Smooth muscle cell (in vitro differentiated cells): ENCODE measurements at regions not wholly inside any gene's neighbourhood (a gene's known extent, or its start where the extent isn't known, plus 50 kb on each side); places are given as distances from the start of the nearest gene placed in this dataset.

ENCODE experiments used
- DNase-seq: peaks from one replicate; lab custom pipeline; 2025; ENCODE audit not compliant: unreplicated experiment; lab: John Stamatoyannopoulos, UW
- H2AFZ ChIP-seq: fragments of 200-600 bp; sonication (generic); 2 replicates; pipeline ENCODE4 v1.6.0; 2016; ENCODE audit warnings: antibody characterized with exemption, low read depth, mild to moderate bottlenecking
- H3F3A ChIP-seq: fragments of 200-600 bp; sonication (generic); 2 replicates; pipeline ENCODE4 v1.6.0; 2017; ENCODE audit warnings: antibody characterized with exemption, low read depth
- H3K27ac ChIP-seq: fragments of 200-600 bp; sonication (generic); 2 replicates; pipeline ENCODE4 v1.5.1; 2016; ENCODE audit warnings: low read depth, mild to moderate bottlenecking
- H3K27me3 ChIP-seq: fragments of 200-600 bp; sonication (generic); 2 replicates; pipeline ENCODE4 v1.6.1; 2016; ENCODE audit warnings: low read depth, mild to moderate bottlenecking
- H3K36me3 ChIP-seq: fragments of 200-600 bp; sonication (generic); 2 replicates; pipeline ENCODE4 v1.5.1; 2016; ENCODE audit warnings: low read depth
- H3K4me1 ChIP-seq: fragments of 200-600 bp; sonication (generic); 2 replicates; pipeline ENCODE4 v1.5.1; 2016; ENCODE audit warnings: low read depth
- H3K4me2 ChIP-seq: fragments of 200-600 bp; sonication (generic); 2 replicates; pipeline ENCODE4 v1.6.0; 2016; ENCODE audit warnings: mild to moderate bottlenecking
- H3K4me3 ChIP-seq: fragments of 200-600 bp; sonication (generic); 2 replicates; pipeline ENCODE4 v1.5.1; 2016; ENCODE audit warnings: mild to moderate bottlenecking
- H3K79me2 ChIP-seq: fragments of 200-600 bp; sonication (generic); 2 replicates; pipeline ENCODE4 v1.6.0; 2016; ENCODE audit warnings: low read depth, mild to moderate bottlenecking
- H3K9ac ChIP-seq: fragments of 200-600 bp; sonication (generic); 2 replicates; pipeline ENCODE4 v1.6.0; 2016; ENCODE audit warnings: low read depth
- H3K9me3 ChIP-seq: fragments of 200-600 bp; sonication (generic); replicated peaks from 2 replicates; pipeline ENCODE4 v1.5.1; 2016; ENCODE audit warnings: low read depth
- H4K20me1 ChIP-seq: fragments of 200-600 bp; sonication (generic); 2 replicates; pipeline ENCODE4 v1.6.0; 2016; ENCODE audit warnings: low read depth
- CTCF ChIP-seq: fragments of 200-600 bp; sonication (generic); IDR thresholded peaks from 2 replicates; pipeline ENCODE4 v1.5.1; 2017; ENCODE audit warnings: borderline replicate concordance, mild to moderate bottlenecking, antibody characterized with exemption; ENCODE audit not compliant: insufficient read depth, poor library complexity, severe bottlenecking
- WGBS: methylation state at CpG from one replicate; pipeline ENCODE4 v1.1.7; 2016; ENCODE audit warnings: low lambda C conversion rate; 5-methylcytosine and 5-hydroxymethylcytosine counted together

GRCh38 chr13:103184413-103184812, 118.2 kb upstream of the SLC10A2 start:
- H4K20me1 ChIP-seq: no peaks in the 10 kb centered on the region
- no peaks in the 10 kb centered on the region for H3K36me3 ChIP-seq
- TF ChIP-seq CTCF: no peak
- no peak overlapping the region for H2AFZ ChIP-seq
- no peaks in the 10 kb centered on the region for H3K4me1 ChIP-seq
- H3K79me2 ChIP-seq: no peaks in the 10 kb centered on the region
- H3F3A ChIP-seq: no peaks in the 10 kb centered on the region
- H3K9ac ChIP-seq: no peak overlapping the region
- H3K9me3 ChIP-seq: no peaks in the 10 kb centered on the region
- no peak overlapping the region for H3K4me2 ChIP-seq
- WGBS: 91% methylated on average over 2 of the region's 2 CpGs
- H3K27ac ChIP-seq: no peak overlapping the region
- DNase-seq: no peak
- H3K4me3 ChIP-seq: no peak overlapping the region
- no peaks in the 10 kb centered on the region for H3K27me3 ChIP-seq

GRCh38 chr13:103178986-103179943, 113.0 kb upstream of the SLC10A2 start:
- Histone ChIP-seq H3K4me1 (no peaks in the 10 kb centered on the region), H3F3A (no peaks in the 10 kb centered on the region), H3K27ac (no peak overlapping the region), H3K79me2 (no peaks in the 10 kb centered on the region), H4K20me1 (no peaks in the 10 kb centered on the region), H2AFZ (no peak overlapping the region), H3K9ac (no peak overlapping the region), H3K36me3 (no peaks in the 10 kb centered on the region), H3K27me3 (no peaks in the 10 kb centered on the region), H3K4me2 (no peak overlapping the region), H3K4me3 (no peak overlapping the region), H3K9me3 (no peaks in the 10 kb centered on the region)
- DNase-seq: no peak
- TF ChIP-seq CTCF: no peak
- WGBS: 80% methylated on average over 10 of the region's 10 CpGs

GRCh38 chr13:103174966-103175365, 108.7 kb upstream of the SLC10A2 start:
- no peak for TF ChIP-seq CTCF
- Histone ChIP-seq H3K79me2 (no peaks in the 10 kb centered on the region), H3K27ac (no peak overlapping the region), H4K20me1 (no peaks in the 10 kb centered on the region), H3K27me3 (no peaks in the 10 kb centered on the region), H3F3A (no peaks in the 10 kb centered on the region), H3K4me2 (no peak overlapping the region), H3K9me3 (no peaks in the 10 kb centered on the region), H2AFZ (no peak overlapping the region), H3K9ac (no peak overlapping the region), H3K36me3 (no peaks in the 10 kb centered on the region), H3K4me3 (no peak overlapping the region), H3K4me1 (no peaks in the 10 kb centered on the region)
- WGBS: 96% methylated on average over 6 of the region's 6 CpGs
- DNase-seq: no peak

GRCh38 chr13:103168901-103169508, 102.8 kb upstream of the SLC10A2 start:
- Histone ChIP-seq H3K4me1 (no peaks in the 10 kb centered on the region), H3K4me2 (no peak overlapping the region), H4K20me1 (no peaks in the 10 kb centered on the region), H3K4me3 (no peak overlapping the region), H3K27ac (no peak overlapping the region), H3K9ac (no peak overlapping the region), H3K36me3 (no peaks in the 10 kb centered on the region), H3K9me3 (no peaks in the 10 kb centered on the region), H2AFZ (no peak overlapping the region), H3K79me2 (no peaks in the 10 kb centered on the region), H3F3A (no peaks in the 10 kb centered on the region), H3K27me3 (no peaks in the 10 kb centered on the region)
- no peak for DNase-seq
- TF ChIP-seq CTCF: no peak
- WGBS: 91% methylated on average over 16 of the region's 16 CpGs
